DOHH2 (cell line): ENCODE measurements at regions not wholly inside any gene's neighbourhood (a gene's known extent, or its start where the extent isn't known, plus 50 kb on each side); places are given as distances from the start of the nearest gene placed in this dataset.

Experiments used
- EZH2phosphoT487 ChIP-seq: fragments of 200-600 bp; sonication (generic); IDR thresholded peaks from 2 replicates; pipeline ENCODE4 v1.6.1; 2017; ENCODE audit warnings: borderline replicate concordance, mild to moderate bottlenecking, antibody characterized with exemption, low read length, moderate library complexity, mixed read lengths
- TF ChIP-seq, protein P1 (sequence below): fragments of 200-600 bp; sonication (generic); IDR thresholded peaks from one replicate; pipeline ENCODE4 v1.5.1; 2014; ENCODE audit warnings: antibody characterized with exemption, mild to moderate bottlenecking, low read depth, low read length; ENCODE audit not compliant: poor library complexity, severe bottlenecking

DNA sequence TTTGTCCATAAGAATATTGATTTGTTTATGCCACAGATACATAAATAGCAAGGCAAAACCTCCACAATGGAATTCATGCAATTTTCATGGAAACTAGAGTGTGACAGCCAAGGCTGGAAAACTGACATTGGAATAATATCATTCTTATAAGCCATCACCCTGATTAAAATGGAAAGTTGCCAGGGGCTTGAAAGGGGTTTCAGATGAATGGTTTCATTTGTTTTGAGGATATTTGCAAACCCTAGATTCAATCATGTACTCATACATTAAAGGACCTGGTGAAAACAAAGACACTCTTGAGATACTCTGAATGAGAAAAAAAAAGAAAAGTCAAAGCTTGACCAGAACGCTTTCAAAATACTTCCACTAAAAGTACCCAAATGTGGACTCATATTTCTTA is 205.7 kb downstream of the DIO2 start:
- TF ChIP-seq, protein P1, sequence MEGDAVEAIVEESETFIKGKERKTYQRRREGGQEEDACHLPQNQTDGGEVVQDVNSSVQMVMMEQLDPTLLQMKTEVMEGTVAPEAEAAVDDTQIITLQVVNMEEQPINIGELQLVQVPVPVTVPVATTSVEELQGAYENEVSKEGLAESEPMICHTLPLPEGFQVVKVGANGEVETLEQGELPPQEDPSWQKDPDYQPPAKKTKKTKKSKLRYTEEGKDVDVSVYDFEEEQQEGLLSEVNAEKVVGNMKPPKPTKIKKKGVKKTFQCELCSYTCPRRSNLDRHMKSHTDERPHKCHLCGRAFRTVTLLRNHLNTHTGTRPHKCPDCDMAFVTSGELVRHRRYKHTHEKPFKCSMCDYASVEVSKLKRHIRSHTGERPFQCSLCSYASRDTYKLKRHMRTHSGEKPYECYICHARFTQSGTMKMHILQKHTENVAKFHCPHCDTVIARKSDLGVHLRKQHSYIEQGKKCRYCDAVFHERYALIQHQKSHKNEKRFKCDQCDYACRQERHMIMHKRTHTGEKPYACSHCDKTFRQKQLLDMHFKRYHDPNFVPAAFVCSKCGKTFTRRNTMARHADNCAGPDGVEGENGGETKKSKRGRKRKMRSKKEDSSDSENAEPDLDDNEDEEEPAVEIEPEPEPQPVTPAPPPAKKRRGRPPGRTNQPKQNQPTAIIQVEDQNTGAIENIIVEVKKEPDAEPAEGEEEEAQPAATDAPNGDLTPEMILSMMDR: no peak
- TF ChIP-seq EZH2phosphoT487: no peak
